OCI-LY1 (cell line): ENCODE measurements at regions not wholly inside any gene's neighbourhood (a gene's known extent, or its start where the extent isn't known, plus 50 kb on each side); places are given as distances from the start of the nearest gene placed in this dataset.

Experiments used
- H2AFZ ChIP-seq: fragments of 200-600 bp; sonication (generic), shearing (Covaris generic); 2 replicates; pipeline ENCODE4 v1.6.0; 2014; ENCODE audit warnings: antibody characterized with exemption, mild to moderate bottlenecking, low read length
- H3F3A ChIP-seq: fragments of 200-600 bp; sonication (generic), shearing (Covaris generic); 2 replicates; pipeline ENCODE4 v1.6.0; 2014; ENCODE audit warnings: mild to moderate bottlenecking, antibody characterized with exemption, low read length, moderate library complexity; ENCODE audit not compliant: insufficient read depth
- H3K27ac ChIP-seq: fragments of 200-600 bp; sonication (generic); 2 replicates; pipeline ENCODE4 v1.5.1; 2014; ENCODE audit warnings: low read length, mixed run types, mild to moderate bottlenecking, low read depth; ENCODE audit not compliant: poor library complexity, severe bottlenecking
- H3K27me3 ChIP-seq: fragments of 200-600 bp; sonication (generic); 2 replicates; pipeline ENCODE4 v1.6.0; 2014; ENCODE audit warnings: antibody characterized with exemption, mild to moderate bottlenecking, low read length, moderate library complexity; ENCODE audit not compliant: insufficient read depth
- H3K36me3 ChIP-seq: fragments of 200-600 bp; sonication (generic); 2 replicates; pipeline ENCODE4 v1.6.1; 2014; ENCODE audit warnings: mild to moderate bottlenecking, antibody characterized with exemption, low read length, moderate library complexity, mixed read lengths; ENCODE audit not compliant: insufficient read depth
- H3K4me1 ChIP-seq: fragments of 200-600 bp; sonication (generic); 2 replicates; pipeline ENCODE4 v1.5.1; 2014; ENCODE audit warnings: mild to moderate bottlenecking, low read length, moderate library complexity; ENCODE audit not compliant: insufficient read depth, severe bottlenecking
- H3K4me2 ChIP-seq: fragments of 200-600 bp; sonication (generic), shearing (Covaris generic); 2 replicates; pipeline ENCODE4 v1.6.1; 2014; ENCODE audit warnings: low read length
- H3K4me3 ChIP-seq: fragments of 200-600 bp; sonication (generic); 2 replicates; pipeline ENCODE4 v1.5.1; 2014; ENCODE audit warnings: low read length, low read depth, mild to moderate bottlenecking, mixed read lengths; ENCODE audit not compliant: poor library complexity, severe bottlenecking
- H3K79me2 ChIP-seq: fragments of 200-600 bp; shearing (Covaris generic); 2 replicates; pipeline ENCODE4 v1.6.1; 2016; ENCODE audit warnings: mixed run types, low read length, mixed read lengths; ENCODE audit not compliant: insufficient read depth
- H3K9ac ChIP-seq: fragments of 200-600 bp; sonication (generic), shearing (Covaris generic); 2 replicates; pipeline ENCODE4 v1.6.1; 2014; ENCODE audit warnings: mild to moderate bottlenecking, low read length, mixed read lengths
- H3K9me2 ChIP-seq: fragments of 200-600 bp; sonication (generic), shearing (Covaris generic); 2 replicates; pipeline ENCODE4 v1.6.1; 2014; ENCODE audit warnings: low read depth, mild to moderate bottlenecking, low read length, mixed read lengths
- H3K9me3 ChIP-seq: fragments of 200-600 bp; shearing (Covaris generic); 2 replicates; pipeline ENCODE4 v1.6.1; 2014; ENCODE audit warnings: low read length, mixed read lengths
- H4K20me1 ChIP-seq: fragments of 200-600 bp; sonication (generic), shearing (Covaris generic); 2 replicates; pipeline ENCODE4 v1.6.0; 2016; ENCODE audit warnings: mild to moderate bottlenecking, low read length; ENCODE audit not compliant: insufficient read depth
- CTCF ChIP-seq: fragments of 200-600 bp; sonication (generic), shearing (Covaris generic); IDR thresholded peaks from 2 replicates; pipeline ENCODE4 v1.5.1; 2017; ENCODE audit warnings: mild to moderate bottlenecking, antibody characterized with exemption, low read length, moderate library complexity, mixed read lengths
- EZH2 ChIP-seq: fragments of 200-600 bp; sonication (generic), shearing (Covaris generic); IDR thresholded peaks from 2 replicates; pipeline ENCODE4 v1.8.0; 2017; ENCODE audit warnings: borderline replicate concordance, mixed run types, mild to moderate bottlenecking, antibody characterized with exemption, low read length, moderate library complexity, mixed read lengths

- H2AFZ ChIP-seq: no peak overlapping the region
- no peak overlapping the region for H3K4me2 ChIP-seq
- H3F3A ChIP-seq: no peaks in the 10 kb centered on the region
- H3K9me2 ChIP-seq: no peaks in the 10 kb centered on the region
- no peaks in the 10 kb centered on the region for H3K4me1 ChIP-seq
- no peaks in the 10 kb centered on the region for H3K79me2 ChIP-seq
- no peak overlapping the region for H3K9ac ChIP-seq
- H3K9me3 ChIP-seq: peaks cover 14% of the 10 kb centered on the region; the same call in 1 of the 2 replicates
- H3K36me3 ChIP-seq: no peaks in the 10 kb centered on the region
- TF ChIP-seq CTCF (no peak), EZH2 (no peak)
- H3K27me3 ChIP-seq: no peaks in the 10 kb centered on the region
- no peak overlapping the region for H3K4me3 ChIP-seq
- no peaks in the 10 kb centered on the region for H4K20me1 ChIP-seq
- H3K27ac ChIP-seq: no peak overlapping the region
Measured at GRCh38 chr7:68266004-68266579, 1269.5 kb downstream of the TYW1 start.

- Histone ChIP-seq H3K27ac (no peak overlapping the region), H3K36me3 (no peaks in the 10 kb centered on the region), H3F3A (no peaks in the 10 kb centered on the region), H3K79me2 (no peaks in the 10 kb centered on the region), H3K4me3 (no peak overlapping the region), H3K27me3 (no peaks in the 10 kb centered on the region), H3K9me2 (no peaks in the 10 kb centered on the region), H3K4me1 (no peaks in the 10 kb centered on the region), H3K9me3 (peaks cover 14% of the 10 kb centered on the region; the same call in 1 of the 2 replicates), H4K20me1 (no peaks in the 10 kb centered on the region), H2AFZ (no peak overlapping the region), H3K9ac (no peak overlapping the region), H3K4me2 (no peak overlapping the region)
- no peak for TF ChIP-seq CTCF
- TF ChIP-seq EZH2: no peak
Measured at GRCh38 chr7:68267486-68267885, 1270.9 kb downstream of the TYW1 start.

- Histone ChIP-seq H3K9me3 (peaks cover 14% of the 10 kb centered on the region; the same call in 1 of the 2 replicates), H3K36me3 (no peaks in the 10 kb centered on the region), H2AFZ (no peak overlapping the region), H3K4me2 (no peak overlapping the region), H3K27me3 (no peaks in the 10 kb centered on the region), H4K20me1 (no peaks in the 10 kb centered on the region), H3K79me2 (no peaks in the 10 kb centered on the region), H3K9me2 (no peaks in the 10 kb centered on the region), H3K9ac (no peak overlapping the region), H3F3A (no peaks in the 10 kb centered on the region), H3K4me3 (no peak overlapping the region), H3K27ac (no peak overlapping the region), H3K4me1 (no peaks in the 10 kb centered on the region)
- TF ChIP-seq CTCF: no peak
- no peak for TF ChIP-seq EZH2
Measured at GRCh38 chr7:68269405-68269804, 1272.8 kb downstream of the TYW1 start.
